GM19395 (cell line): ENCODE measurements at regions not wholly inside any gene's neighbourhood (a gene's known extent, or its start where the extent isn't known, plus 50 kb on each side); places are given as distances from the start of the nearest gene placed in this dataset.
"Not testable (repeated sequence)": the region's sequence is repeated elsewhere in the genome, so short reads cannot be mapped to it uniquely, and the experiment has no call there.

Experiments used
- ATAC-seq: cut with Tn5 transposase; IDR thresholded peaks from one replicate; pipeline ENCODE4 v1.9.1; 2021; ENCODE audit warnings: mild to moderate bottlenecking, moderate library complexity; ENCODE audit not compliant: unreplicated experiment

- no peak for ATAC-seq
Observed at GRCh38 chr2:16209799-16210198, 269.4 kb downstream of the MYCN start.

GRCh38 chr2:16208921-16209320, 268.6 kb downstream of the MYCN start:
- ATAC-seq: no peak

DNA sequence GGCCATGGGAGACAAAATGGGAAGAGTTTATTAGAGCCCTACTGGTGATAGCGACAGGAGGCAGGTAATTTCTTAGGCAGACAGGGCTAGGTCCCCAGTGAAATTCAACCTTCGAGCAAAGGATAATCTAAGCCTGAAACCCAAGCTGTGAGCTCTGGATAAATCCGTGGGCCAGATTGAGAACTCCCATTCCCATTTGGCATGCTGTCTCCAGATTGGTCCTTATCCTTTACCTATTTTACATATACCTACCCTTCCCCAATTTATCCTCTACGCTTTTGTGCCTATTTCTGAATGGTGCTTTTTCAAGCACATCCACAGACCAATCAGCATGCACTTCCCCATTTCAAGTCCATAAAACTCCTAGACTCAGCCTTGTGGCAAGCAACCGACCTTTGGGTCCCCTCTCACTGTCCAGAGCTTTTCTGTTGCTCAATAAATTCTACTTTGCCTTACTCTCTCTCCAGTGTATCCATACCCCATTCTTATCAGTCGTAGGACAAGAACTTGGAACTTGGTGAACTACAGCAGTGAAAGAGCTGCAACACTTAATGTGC, 268.0 kb downstream of the MYCN start:
- no peak for ATAC-seq

GRCh38 chr2:16207611-16208010, 267.3 kb downstream of the MYCN start:
- no peak for ATAC-seq

DNA sequence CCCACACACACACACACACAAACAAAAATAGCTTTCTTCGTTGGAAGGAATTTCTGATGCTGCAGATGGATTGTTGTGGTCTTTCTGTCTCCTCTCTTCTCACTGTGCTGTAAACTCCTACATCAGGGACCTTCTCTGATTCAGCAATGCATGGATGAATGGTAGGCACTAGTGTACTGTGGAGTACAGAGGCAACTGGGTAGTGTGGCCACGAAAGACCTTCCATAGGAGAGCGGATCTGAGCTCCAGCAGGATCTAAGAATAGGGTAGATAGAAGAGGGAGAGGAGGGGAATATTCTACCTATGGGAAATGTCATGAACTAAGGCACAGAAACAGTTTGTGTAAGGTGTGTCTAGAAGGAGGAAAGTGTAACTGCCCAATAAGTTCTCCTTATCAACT, 266.8 kb downstream of the MYCN start:
- no peak for ATAC-seq

DNA sequence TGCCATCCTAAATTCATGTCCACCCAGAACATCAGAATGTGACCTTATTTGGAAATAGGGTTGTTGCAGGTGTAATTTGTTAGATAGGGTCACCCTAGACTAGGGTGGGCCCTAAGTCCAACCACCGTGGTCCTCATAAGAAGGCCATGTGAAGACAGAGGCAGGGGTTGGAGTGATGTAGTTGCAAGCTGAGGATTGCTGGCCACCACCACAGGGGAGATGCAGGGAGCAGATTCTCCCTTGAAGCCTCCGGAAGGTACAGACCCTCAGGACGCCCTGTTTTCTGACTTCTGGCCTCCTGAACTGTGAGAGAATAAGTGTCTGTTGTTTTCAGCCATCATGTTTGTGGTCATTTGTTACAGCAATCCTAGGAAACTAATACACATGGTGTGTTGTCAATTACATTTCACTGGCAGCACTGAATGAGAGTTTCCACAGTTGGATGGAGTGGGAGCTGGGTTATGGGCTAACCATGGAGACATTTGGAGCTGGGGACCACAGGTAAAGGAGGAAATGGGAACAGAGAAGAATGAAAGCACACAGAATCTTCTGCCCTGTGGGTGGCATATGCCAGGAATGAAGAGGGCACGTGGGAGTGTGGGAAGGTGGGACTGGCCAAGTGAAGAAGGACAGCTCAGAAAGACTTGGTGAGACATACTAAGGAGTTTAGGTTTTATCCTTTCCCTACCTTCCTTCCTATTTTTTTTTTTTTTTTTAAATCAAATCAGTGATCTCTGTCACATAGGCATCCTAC, 266.0 kb downstream of the MYCN start:
- ATAC-seq: no peak

DNA sequence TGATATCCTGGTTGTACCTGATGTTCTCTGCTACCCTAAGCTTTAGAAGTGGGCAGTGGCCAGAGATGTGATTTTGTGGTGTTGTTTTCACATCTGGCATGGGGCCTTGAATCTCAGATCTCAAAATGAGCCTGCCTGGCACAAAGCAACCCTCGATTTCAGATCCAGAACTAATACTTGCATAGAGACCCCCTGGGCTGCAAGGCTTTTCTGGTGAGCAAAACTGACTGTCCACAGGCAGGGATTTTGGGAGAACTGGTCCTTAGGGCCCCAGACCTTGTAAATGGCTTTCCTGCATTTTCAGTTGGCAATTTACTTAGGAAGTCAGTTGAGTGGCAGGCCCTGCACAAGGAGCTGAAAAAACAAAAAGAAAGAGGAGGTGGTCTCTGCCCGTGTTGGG, 265.3 kb downstream of the MYCN start:
- ATAC-seq: no peak

DNA sequence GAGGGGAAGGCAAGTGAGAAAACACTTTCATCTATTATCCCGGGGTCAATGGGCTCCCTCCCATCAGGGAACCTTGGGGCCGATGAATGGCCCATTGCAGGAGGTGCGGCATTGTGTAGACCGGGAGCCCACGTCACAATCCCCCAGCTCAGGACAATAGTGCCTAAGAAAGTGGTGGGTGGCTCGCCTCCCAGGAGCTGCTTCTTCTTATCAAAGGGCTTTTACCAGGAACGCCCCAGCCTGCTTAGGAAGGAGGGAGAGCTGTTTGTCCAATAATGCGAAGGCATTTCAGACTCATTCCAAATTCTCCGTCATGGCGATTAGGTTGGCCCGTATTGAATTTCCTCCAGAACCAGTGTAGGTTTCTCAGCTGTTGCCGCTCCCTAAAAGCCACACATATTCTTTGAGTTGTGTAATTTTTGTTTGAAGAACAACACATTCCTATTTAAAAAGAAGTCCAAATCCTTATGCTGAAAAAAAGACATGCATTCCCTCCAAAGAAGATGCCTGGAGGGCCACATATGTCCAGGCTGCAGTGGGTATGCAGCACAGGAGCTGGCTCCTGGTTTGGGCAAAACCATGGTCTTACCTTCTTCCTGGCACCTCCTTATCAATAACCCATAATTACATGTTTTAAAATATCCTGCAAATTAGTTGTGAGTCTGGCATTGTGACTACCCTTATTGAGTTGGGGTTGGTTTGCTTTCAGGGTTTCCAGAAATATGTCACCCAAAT, 264.7 kb downstream of the MYCN start:
- no peak for ATAC-seq

DNA sequence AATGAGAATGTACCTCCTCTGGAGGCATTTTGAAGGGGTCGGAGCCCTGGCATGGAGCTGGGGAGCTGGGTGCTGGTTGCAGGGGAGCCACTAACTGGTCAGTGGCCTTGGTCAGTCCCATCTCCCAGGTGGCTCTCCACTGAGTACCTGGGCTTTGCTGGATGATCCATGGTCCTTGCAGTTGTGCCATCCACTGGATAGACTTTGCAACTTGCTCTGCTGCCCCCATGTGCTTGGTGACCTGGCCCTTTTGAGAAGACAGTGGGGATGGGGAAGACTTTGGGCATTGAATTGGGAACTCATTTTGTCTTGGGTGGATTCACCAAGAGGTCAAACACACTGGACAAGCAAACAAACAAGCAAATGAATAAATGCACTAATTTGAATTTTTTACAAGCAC, 263.9 kb downstream of the MYCN start:
- ATAC-seq: no peak

DNA sequence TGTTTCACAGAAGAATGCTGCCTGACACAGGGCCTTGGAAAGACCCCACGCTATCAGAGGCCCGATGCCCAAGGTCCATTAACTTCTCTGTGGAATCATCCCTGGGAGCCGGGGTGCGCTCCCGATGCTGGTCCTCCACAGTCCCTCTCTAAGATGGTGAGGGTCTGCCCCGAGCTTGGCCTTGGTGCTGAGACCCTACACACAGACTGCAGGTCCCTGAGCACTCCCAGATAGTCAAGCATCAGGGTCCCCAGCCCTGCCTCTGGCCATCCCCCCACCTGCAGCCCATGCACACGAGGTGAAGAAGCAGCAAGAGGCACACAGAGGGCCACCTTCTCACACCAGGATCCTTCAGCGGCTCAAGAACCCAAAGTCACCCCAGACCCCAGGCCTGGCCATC, 263.3 kb downstream of the MYCN start:
- ATAC-seq: no peak

DNA sequence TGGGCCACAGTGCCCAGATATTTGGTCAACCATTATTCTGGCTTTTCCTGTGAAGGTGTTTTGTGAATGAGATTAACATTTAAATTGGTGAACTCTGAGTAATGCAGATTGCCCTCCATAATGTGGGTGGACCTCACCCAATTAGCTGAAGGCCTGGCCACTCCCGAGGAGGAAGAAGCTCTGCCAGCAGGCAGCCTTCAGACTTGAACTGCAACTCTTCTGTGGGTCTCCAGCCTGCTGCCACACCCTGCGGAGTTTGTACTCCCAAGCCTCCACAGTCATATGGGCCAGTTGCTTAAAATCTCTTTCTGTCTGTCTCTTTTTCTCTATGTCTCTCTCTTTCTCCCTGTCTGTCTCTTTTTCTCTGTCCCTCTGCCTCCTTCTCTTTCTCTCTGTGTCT, 262.7 kb downstream of the MYCN start:
- no peak for ATAC-seq

DNA sequence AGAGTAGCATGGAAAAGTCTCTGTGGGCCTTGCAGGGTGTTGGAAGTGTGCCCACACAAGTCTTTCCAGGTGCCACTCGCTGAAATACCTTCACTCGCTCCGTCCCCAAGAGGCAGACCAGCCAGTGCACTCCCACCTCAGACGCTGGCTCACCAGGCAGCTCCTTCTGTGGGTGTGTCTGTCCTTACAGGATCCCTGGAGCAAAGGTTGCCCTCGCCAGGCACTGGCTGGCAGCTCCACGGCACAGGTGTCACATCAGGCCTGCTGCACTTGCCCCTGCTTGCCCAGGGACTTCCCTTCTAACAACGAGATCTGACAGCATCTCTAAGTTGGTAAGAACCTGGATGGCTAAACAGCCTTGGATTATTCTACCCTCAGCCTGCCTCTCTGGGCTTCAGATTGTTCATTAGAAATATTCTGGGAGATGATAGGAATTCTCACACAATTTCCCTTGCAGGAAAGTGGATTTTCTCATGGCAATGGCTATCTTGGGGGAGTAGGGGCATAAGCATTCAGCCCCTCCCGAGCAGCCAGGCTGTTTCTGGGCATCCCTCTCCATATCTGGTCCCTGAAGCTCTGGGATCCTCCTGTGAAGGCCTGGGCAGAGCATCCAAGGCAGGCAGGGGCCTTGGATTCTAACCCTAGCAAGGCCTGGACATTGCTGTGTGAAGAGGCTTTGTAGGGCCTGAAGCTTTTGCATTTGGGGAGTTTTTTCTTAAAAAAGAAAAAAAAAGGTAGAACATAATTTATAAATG, 262.1 kb downstream of the MYCN start:
- no peak for ATAC-seq

DNA sequence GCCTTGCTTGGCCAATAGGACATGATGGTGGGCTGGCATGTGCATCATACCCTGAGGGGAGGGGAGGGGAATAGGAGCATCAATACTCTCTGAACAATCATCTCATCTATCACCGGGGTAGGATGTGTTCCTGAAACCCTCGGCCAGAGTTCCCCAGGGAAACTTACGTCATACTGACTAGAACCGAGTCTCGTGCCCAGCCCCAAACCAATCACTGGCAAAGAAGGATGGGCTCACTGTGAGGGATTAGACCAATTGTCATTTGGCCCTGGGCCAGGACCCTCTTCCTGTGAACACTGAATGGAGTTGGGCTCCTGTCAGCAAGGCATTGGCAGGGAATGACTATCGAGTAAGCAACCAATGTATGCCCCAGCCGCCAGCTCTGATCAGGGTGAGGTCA, 261.5 kb downstream of the MYCN start:
- no peak for ATAC-seq

- ATAC-seq: no peak
Observed at GRCh38 chr2:16200554-16201193, 260.3 kb downstream of the MYCN start.

DNA sequence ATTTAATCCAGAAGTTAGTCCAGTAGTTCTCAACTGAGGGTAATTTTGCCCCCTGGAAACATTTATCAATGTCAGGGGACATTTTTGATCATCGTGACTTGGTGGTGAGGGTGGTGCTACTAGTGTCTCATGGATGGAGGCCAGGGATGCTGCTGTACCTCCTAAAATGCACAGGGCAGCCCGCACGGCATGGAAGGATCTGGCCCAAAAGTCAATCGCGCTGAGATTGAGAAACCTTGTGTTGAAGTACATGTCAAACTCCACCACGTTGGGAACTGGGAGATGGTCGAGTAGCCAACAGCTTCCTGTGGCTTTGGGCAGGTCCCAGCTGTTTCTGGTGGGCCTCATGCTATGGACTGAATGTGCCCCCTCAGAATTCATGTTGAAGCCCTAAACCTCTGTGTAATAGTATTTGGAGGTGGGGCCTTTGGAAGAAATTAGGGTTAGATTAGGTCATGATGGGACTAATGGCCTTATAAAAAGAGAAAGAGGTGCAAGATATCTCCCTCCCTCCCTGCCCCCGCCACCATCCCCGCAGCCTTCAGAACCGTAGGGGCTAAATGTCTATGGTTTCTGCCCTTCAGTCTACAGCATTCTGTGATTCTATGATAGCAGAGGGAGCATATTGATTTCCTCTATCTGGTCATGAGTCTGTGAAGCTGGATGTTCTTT, 259.7 kb downstream of the MYCN start:
- ATAC-seq: no peak

DNA sequence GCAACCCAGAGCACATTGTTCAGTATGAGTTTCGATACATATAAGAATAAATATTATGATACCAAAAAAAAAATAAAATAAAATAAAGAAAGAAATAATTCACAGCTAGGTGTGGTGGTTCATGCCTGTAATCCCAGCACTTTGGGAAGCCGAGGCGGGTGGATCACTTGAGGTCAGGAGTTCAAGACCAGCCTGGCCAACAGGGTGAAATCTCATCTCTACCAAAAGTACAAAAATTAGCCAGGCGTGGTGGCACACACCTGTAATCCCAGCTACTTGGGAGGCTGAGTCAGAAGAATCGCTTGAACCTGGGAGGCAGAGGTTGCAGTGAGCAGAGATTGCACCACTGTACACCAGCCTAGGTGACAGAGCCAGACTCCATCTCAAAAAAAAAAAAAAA, 258.9 kb downstream of the MYCN start:
- ATAC-seq: not testable (repeated sequence)

GRCh38 chr2:16198166-16198912, 258.0 kb downstream of the MYCN start:
- ATAC-seq: no peak

GRCh38 chr2:16197504-16198147, 257.3 kb downstream of the MYCN start:
- ATAC-seq: no peak
